Neural crest cell (in vitro differentiated cells): ENCODE measurements at regions not wholly inside any gene's neighbourhood (a gene's known extent, or its start where the extent isn't known, plus 50 kb on each side); places are given as distances from the start of the nearest gene placed in this dataset.

Source experiments
- DNase-seq: peaks from one replicate; pipeline ENCODE4 v3.0.0; 2021; ENCODE audit warnings: low read depth, mixed read lengths, low spot score
- H3K27ac Mint-ChIP-seq: one replicate; pipeline ENCODE4 v1.8.0; 2021; ENCODE audit warnings: mild to moderate bottlenecking, mixed read lengths; ENCODE audit not compliant: unreplicated experiment
- H3K27me3 Mint-ChIP-seq: 2 replicates; pipeline ENCODE4 v1.8.0; 2021; ENCODE audit warnings: low read depth, mild to moderate bottlenecking, mixed read lengths
- H3K36me3 Mint-ChIP-seq: 2 replicates; pipeline ENCODE4 v1.8.0; 2021; ENCODE audit warnings: low read depth, mild to moderate bottlenecking, mixed read lengths
- H3K4me1 Mint-ChIP-seq: 2 replicates; pipeline ENCODE4 v1.8.0; 2021; ENCODE audit warnings: mixed read lengths
- H3K4me3 Mint-ChIP-seq: one replicate; pipeline ENCODE4 v1.8.0; 2021; ENCODE audit warnings: mild to moderate bottlenecking, mixed read lengths
- H3K9me3 Mint-ChIP-seq: 2 replicates; pipeline ENCODE4 v1.8.0; 2021; ENCODE audit warnings: mixed read lengths
- TF ChIP-seq, protein P1 (sequence below): fragments of 200-600 bp; sonication (generic); conservative IDR thresholded peaks from 2 replicates; pipeline ENCODE4 v1.5.0; 2021; ENCODE audit warnings: antibody characterized with exemption, mild to moderate bottlenecking

GRCh38 chr2:199586646-199587045 lies 128.9 kb upstream of the SATB2 start:
- no peak for DNase-seq
- no peaks in the 10 kb centered on the region for H3K9me3 Mint-ChIP-seq
- TF ChIP-seq, protein P1, sequence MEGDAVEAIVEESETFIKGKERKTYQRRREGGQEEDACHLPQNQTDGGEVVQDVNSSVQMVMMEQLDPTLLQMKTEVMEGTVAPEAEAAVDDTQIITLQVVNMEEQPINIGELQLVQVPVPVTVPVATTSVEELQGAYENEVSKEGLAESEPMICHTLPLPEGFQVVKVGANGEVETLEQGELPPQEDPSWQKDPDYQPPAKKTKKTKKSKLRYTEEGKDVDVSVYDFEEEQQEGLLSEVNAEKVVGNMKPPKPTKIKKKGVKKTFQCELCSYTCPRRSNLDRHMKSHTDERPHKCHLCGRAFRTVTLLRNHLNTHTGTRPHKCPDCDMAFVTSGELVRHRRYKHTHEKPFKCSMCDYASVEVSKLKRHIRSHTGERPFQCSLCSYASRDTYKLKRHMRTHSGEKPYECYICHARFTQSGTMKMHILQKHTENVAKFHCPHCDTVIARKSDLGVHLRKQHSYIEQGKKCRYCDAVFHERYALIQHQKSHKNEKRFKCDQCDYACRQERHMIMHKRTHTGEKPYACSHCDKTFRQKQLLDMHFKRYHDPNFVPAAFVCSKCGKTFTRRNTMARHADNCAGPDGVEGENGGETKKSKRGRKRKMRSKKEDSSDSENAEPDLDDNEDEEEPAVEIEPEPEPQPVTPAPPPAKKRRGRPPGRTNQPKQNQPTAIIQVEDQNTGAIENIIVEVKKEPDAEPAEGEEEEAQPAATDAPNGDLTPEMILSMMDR: no peak
- H3K4me1 Mint-ChIP-seq: peaks cover 29% of the 10 kb centered on the region
- H3K36me3 Mint-ChIP-seq: no peaks in the 10 kb centered on the region
- H3K4me3 Mint-ChIP-seq: no peak overlapping the region
- peaks cover 3% of the 10 kb centered on the region for H3K27me3 Mint-ChIP-seq
- H3K27ac Mint-ChIP-seq: no peak overlapping the region

- Mint-ChIP-seq H3K9me3 (no peaks in the 10 kb centered on the region), H3K36me3 (no peaks in the 10 kb centered on the region)
These were observed 125.9 kb upstream of the SATB2 start for GRCh38 chr2:199583676-199584075.

GRCh38 chr2:199581935-199582360 lies 124.2 kb upstream of the SATB2 start:
- TF ChIP-seq, protein P1: no peak
- no peaks in the 10 kb centered on the region for H3K27me3 Mint-ChIP-seq
- H3K9me3 Mint-ChIP-seq: no peaks in the 10 kb centered on the region
- H3K36me3 Mint-ChIP-seq: no peaks in the 10 kb centered on the region
- peak overlapping the region; percentile 39 for H3K27ac Mint-ChIP-seq
- H3K4me1 Mint-ChIP-seq: peaks cover 13% of the 10 kb centered on the region
- H3K4me3 Mint-ChIP-seq: peak overlapping the region; percentile 31
- no peak for DNase-seq

More at GRCh38 chr2:199583676-199584075, 125.9 kb upstream of the SATB2 start:
- TF ChIP-seq, protein P1: no peak
- H3K27ac Mint-ChIP-seq: no peak overlapping the region
- DNase-seq: no peak
- no peak overlapping the region for H3K4me3 Mint-ChIP-seq
- no peaks in the 10 kb centered on the region for H3K27me3 Mint-ChIP-seq
- H3K4me1 Mint-ChIP-seq: peaks cover 16% of the 10 kb centered on the region

DNA sequence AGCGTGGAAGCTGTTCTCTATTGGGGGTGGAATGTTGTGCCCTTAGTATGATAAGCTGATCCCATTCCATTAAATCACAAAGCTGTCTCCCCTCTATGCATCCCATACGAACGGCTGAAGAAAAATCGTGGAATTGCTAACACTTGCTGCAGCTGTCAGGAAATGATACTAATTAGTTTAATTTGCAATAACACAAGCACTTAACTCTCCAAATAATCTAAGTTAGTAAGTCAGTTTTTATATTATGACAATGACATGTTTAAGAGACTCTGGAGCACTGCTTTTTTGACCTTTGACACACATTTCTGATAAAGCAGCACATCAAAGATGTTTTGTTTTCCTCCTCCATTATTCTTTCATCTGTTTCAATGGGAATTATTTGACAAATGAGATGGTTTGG lies 123.7 kb upstream of the SATB2 start:
- no peaks in the 10 kb centered on the region for H3K27me3 Mint-ChIP-seq
- TF ChIP-seq, protein P1: no peak
- no peaks in the 10 kb centered on the region for H3K9me3 Mint-ChIP-seq
- peak overlapping the region; percentile 39 for H3K27ac Mint-ChIP-seq
- DNase-seq: no peak
- no peak overlapping the region for H3K4me3 Mint-ChIP-seq
- H3K4me1 Mint-ChIP-seq: peaks cover 13% of the 10 kb centered on the region
- no peaks in the 10 kb centered on the region for H3K36me3 Mint-ChIP-seq

DNA sequence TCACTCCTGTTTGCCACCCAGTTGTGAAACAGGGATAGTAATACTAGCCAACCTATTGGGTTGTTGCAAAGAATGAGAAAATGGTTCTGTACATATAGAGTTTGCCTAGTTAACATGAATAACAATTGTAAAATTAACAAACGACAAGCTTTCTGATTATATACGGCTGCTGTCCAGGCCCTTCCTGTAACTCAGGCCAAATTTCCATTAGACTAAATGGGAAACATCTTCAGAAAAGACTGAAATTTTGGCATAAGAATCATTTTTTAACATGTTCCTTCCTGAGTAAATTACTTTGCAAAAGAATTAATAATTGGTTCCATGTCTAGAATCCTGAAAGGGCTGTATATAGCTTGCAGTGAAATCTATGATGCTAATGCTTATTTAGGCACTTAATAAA lies 117.7 kb upstream of the SATB2 start:
- no peaks in the 10 kb centered on the region for H3K9me3 Mint-ChIP-seq
- H3K4me3 Mint-ChIP-seq: no peak overlapping the region
- no peaks in the 10 kb centered on the region for H3K36me3 Mint-ChIP-seq
- no peak for DNase-seq
- TF ChIP-seq, protein P1: no peak
- no peaks in the 10 kb centered on the region for H3K4me1 Mint-ChIP-seq
- no peak overlapping the region for H3K27ac Mint-ChIP-seq
- H3K27me3 Mint-ChIP-seq: no peaks in the 10 kb centered on the region

- TF ChIP-seq, protein P1: no peak
- Mint-ChIP-seq H3K27ac (no peak overlapping the region), H3K36me3 (no peaks in the 10 kb centered on the region), H3K4me1 (no peaks in the 10 kb centered on the region), H3K9me3 (no peaks in the 10 kb centered on the region), H3K27me3 (no peaks in the 10 kb centered on the region), H3K4me3 (no peak overlapping the region)
- no peak for DNase-seq
These were observed 114.8 kb upstream of the SATB2 start for GRCh38 chr2:199572571-199572970.
